ENCODE measurements at regions not wholly inside any gene's neighbourhood (a gene's known extent, or its start where the extent isn't known, plus 50 kb on each side); places are given as distances from the start of the nearest gene placed in this dataset.
A peak's percentile ranks its signal among the peaks of the same experiment; 100 is the strongest.

GRCh38 chr6:19470333-19470732 is 366.8 kb upstream of the ID4 start:
- no peak for TF ChIP-seq CTCF (IDR thresholded peaks at IDR 0.05; ENCODE audit: insufficient read depth, low read length, missing control alignments)
- DNase-seq (ENCODE audit: low read depth, low spot score), result no peak
- ChIA-PET POLR2A (no interaction called here), CTCF (no interaction called here)
- H3K4me3 ChIP-seq (ENCODE audit: low read depth, low read length), result no peak overlapping the region

- no peak for TF ChIP-seq CTCF (IDR thresholded peaks at IDR 0.05; ENCODE audit: insufficient read depth, low read length, missing control alignments)
- no peak overlapping the region for H3K4me3 ChIP-seq (ENCODE audit: low read depth, low read length)
- ChIA-PET POLR2A (no interaction called here), CTCF (no interaction called here)
- peak; percentile 45 for DNase-seq (ENCODE audit: low read depth, low spot score)
Observed at GRCh38 chr6:19472153-19472552, 365.0 kb upstream of the ID4 start.

GRCh38 chr6:19472850-19473249 is 364.3 kb upstream of the ID4 start:
- CTCF ChIA-PET, result no interaction called here
- no peak for TF ChIP-seq CTCF (IDR thresholded peaks at IDR 0.05; ENCODE audit: insufficient read depth, low read length, missing control alignments)
- no peak overlapping the region for H3K4me3 ChIP-seq (ENCODE audit: low read depth, low read length)
- no peak for DNase-seq (ENCODE audit: low read depth, low spot score)
- POLR2A ChIA-PET, result no interaction called here

- H3K4me3 ChIP-seq (ENCODE audit: low read depth, low read length), result no peak overlapping the region
- TF ChIP-seq CTCF (IDR thresholded peaks at IDR 0.05; ENCODE audit: insufficient read depth, low read length, missing control alignments), result no peak
- no peak for DNase-seq (ENCODE audit: low read depth, low spot score)
- CTCF ChIA-PET, result no interaction called here
- POLR2A ChIA-PET, result no interaction called here
Observed at GRCh38 chr6:19477563-19477962, 359.6 kb upstream of the ID4 start.

- DNase-seq (ENCODE audit: low read depth, low spot score), result no peak
- TF ChIP-seq CTCF (IDR thresholded peaks at IDR 0.05; ENCODE audit: insufficient read depth, low read length, missing control alignments), result no peak
- CTCF ChIA-PET, result no interaction called here
- no peak overlapping the region for H3K4me3 ChIP-seq (ENCODE audit: low read depth, low read length)
- POLR2A ChIA-PET, result interaction anchor here (1.2 kb wide), 1 partner anchor 359 kb away, joined by 3 read pairs; the partner anchor contains the start of gene ID4
Observed at GRCh38 chr6:19478273-19478672, 358.9 kb upstream of the ID4 start.

GRCh38 chr6:19478992-19479391 is 358.2 kb upstream of the ID4 start:
- POLR2A ChIA-PET, result interaction anchor here (1.2 kb wide), 1 partner anchor 359 kb away, joined by 3 read pairs; the partner anchor contains the start of gene ID4

More at GRCh38 chr6:19478992-19479391, 358.2 kb upstream of the ID4 start:
- no peak for DNase-seq (ENCODE audit: low read depth, low spot score)
- no peak for TF ChIP-seq CTCF (IDR thresholded peaks at IDR 0.05; ENCODE audit: insufficient read depth, low read length, missing control alignments)
- H3K4me3 ChIP-seq (ENCODE audit: low read depth, low read length), result no peak overlapping the region
- CTCF ChIA-PET, result no interaction called here

Data from AG04449 (cell line).